ENCODE measurements at regions not wholly inside any gene's neighbourhood (a gene's known extent, or its start where the extent isn't known, plus 50 kb on each side); places are given as distances from the start of the nearest gene placed in this dataset.
"Not testable (repeated sequence)": the region's sequence is repeated elsewhere in the genome, so short reads cannot be mapped to it uniquely, and the experiment has no call there.

- DNase-seq, result no peak
Measured at GRCh38 chrX:7372825-7373525, 225.0 kb upstream of the PUDP start.

GRCh38 chrX:7362111-7362510 lies 214.2 kb upstream of the PUDP start:
- no peak for DNase-seq

- no peak for DNase-seq
Measured at GRCh38 chrX:7351926-7352325, 204.0 kb upstream of the PUDP start.

- no peak for DNase-seq
Measured at GRCh38 chrX:7347465-7347864, 199.5 kb upstream of the PUDP start.

GRCh38 chrX:7346021-7346420 lies 198.1 kb upstream of the PUDP start:
- no peak for DNase-seq

GRCh38 chrX:7343181-7343580 lies 195.2 kb upstream of the PUDP start:
- no peak for DNase-seq

GRCh38 chrX:7335816-7336362 lies 187.9 kb upstream of the PUDP start:
- not testable (repeated sequence) for DNase-seq

GRCh38 chrX:7334253-7334935 lies 186.4 kb upstream of the PUDP start:
- no peak for DNase-seq

- no peak for DNase-seq
Measured at GRCh38 chrX:7330971-7331746, 183.2 kb upstream of the PUDP start.

- no peak for DNase-seq
Measured at GRCh38 chrX:7330556-7330955, 182.6 kb upstream of the PUDP start.

- no peak for DNase-seq
Measured at GRCh38 chrX:7318661-7319060, 170.7 kb upstream of the PUDP start.

GRCh38 chrX:7318241-7318640 lies 170.3 kb upstream of the PUDP start:
- DNase-seq, result no peak

GRCh38 chrX:7316887-7317286 lies 168.9 kb upstream of the PUDP start:
- no peak for DNase-seq

- no peak for DNase-seq
Measured at GRCh38 chrX:7316280-7316679, 168.3 kb upstream of the PUDP start.

GRCh38 chrX:7314425-7314824 lies 166.5 kb upstream of the PUDP start:
- no peak for DNase-seq

GRCh38 chrX:7307720-7308119 lies 159.8 kb upstream of the PUDP start:
- no peak for DNase-seq

- no peak for DNase-seq
Measured at GRCh38 chrX:7294483-7294882, 146.5 kb upstream of the PUDP start.

- DNase-seq, result no peak
Measured at GRCh38 chrX:7286168-7286837, 138.3 kb upstream of the PUDP start.

- no peak for DNase-seq
Measured at GRCh38 chrX:7285765-7286164, 137.8 kb upstream of the PUDP start.

- DNase-seq, result no peak
Measured at GRCh38 chrX:7283741-7284140, 135.8 kb upstream of the PUDP start.

GRCh38 chrX:7280520-7280919 lies 132.6 kb upstream of the PUDP start:
- no peak for DNase-seq

- DNase-seq, result no peak
Measured at GRCh38 chrX:7272346-7272745, 124.4 kb upstream of the PUDP start.

GRCh38 chrX:7270933-7271332 lies 123.0 kb upstream of the PUDP start:
- no peak for DNase-seq
